MM.1S (cell line): ENCODE measurements at regions not wholly inside any gene's neighbourhood (a gene's known extent, or its start where the extent isn't known, plus 50 kb on each side); places are given as distances from the start of the nearest gene placed in this dataset.

Source experiments
- DNase-seq: peaks from one replicate; pipeline ENCODE4 v3.0.0-alpha.2; 2015
- H2AFZ ChIP-seq: fragments of 300-600 bp; sonication (generic); 2 replicates; pipeline ENCODE4 v1.6.0; 2016; ENCODE audit warnings: antibody characterized with exemption, low read length
- H3F3A ChIP-seq: fragments of 300-600 bp; sonication (generic); 2 replicates; pipeline ENCODE4 v1.6.1; 2016; ENCODE audit warnings: mild to moderate bottlenecking, antibody characterized with exemption, low read length, moderate library complexity, mixed read lengths; ENCODE audit not compliant: insufficient read depth
- H3K27ac ChIP-seq: fragments of 300-600 bp; sonication (generic); 2 replicates; pipeline ENCODE4 v1.5.1; 2016; ENCODE audit warnings: mild to moderate bottlenecking, low read length
- H3K27me3 ChIP-seq: fragments of 300-600 bp; sonication (generic); replicated peaks from 2 replicates; pipeline ENCODE4 v1.6.0; 2016; ENCODE audit warnings: low read length; ENCODE audit not compliant: insufficient read depth
- H3K36me3 ChIP-seq: fragments of 300-600 bp; sonication (generic); replicated peaks from 2 replicates; pipeline ENCODE4 v1.6.1; 2016; ENCODE audit warnings: mild to moderate bottlenecking, low read length, mixed read lengths; ENCODE audit not compliant: insufficient read depth
- H3K4me1 ChIP-seq: fragments of 300-600 bp; sonication (generic); 2 replicates; pipeline ENCODE4 v1.6.1; 2016; ENCODE audit warnings: low read length, mixed read lengths
- H3K4me2 ChIP-seq: fragments of 300-600 bp; sonication (generic); 2 replicates; pipeline ENCODE4 v1.6.0; 2016; ENCODE audit warnings: low read depth, low read length
- H3K4me3 ChIP-seq: fragments of 300-600 bp; sonication (generic); 2 replicates; pipeline ENCODE4 v1.5.1; 2016; ENCODE audit warnings: low read length, mixed read lengths
- H3K79me2 ChIP-seq: fragments of 300-600 bp; sonication (generic); 2 replicates; pipeline ENCODE4 v1.6.1; 2016; ENCODE audit warnings: mixed run types, low read length, mixed read lengths
- H3K9ac ChIP-seq: fragments of 300-600 bp; sonication (generic); 2 replicates; pipeline ENCODE4 v1.6.1; 2016; ENCODE audit warnings: low read length, mixed read lengths
- H3K9me2 ChIP-seq: fragments of 300-600 bp; sonication (generic); replicated peaks from 2 replicates; pipeline ENCODE4 v1.6.1; 2016; ENCODE audit warnings: mild to moderate bottlenecking, low read length, mixed read lengths; ENCODE audit not compliant: insufficient read depth
- H3K9me3 ChIP-seq: fragments of 300-600 bp; sonication (generic); replicated peaks from 2 replicates; pipeline ENCODE4 v1.6.1; 2016; ENCODE audit warnings: mild to moderate bottlenecking, low read length, mixed read lengths; ENCODE audit not compliant: insufficient read depth
- H4K20me1 ChIP-seq: fragments of 300-600 bp; sonication (generic); 2 replicates; pipeline ENCODE4 v1.6.1; 2016; ENCODE audit warnings: mild to moderate bottlenecking, low read length, moderate library complexity, mixed read lengths; ENCODE audit not compliant: insufficient read depth
- CTCF ChIP-seq: fragments of 300-600 bp; sonication (generic); IDR thresholded peaks from 2 replicates; pipeline ENCODE4 v1.5.1; 2016; ENCODE audit warnings: antibody characterized with exemption, low read length, mixed read lengths
- EZH2 ChIP-seq: fragments of 300-600 bp; sonication (generic); optimal IDR thresholded peaks from 2 replicates; pipeline ENCODE3; 2017; ENCODE audit warnings: low read depth, mild to moderate bottlenecking, antibody characterized with exemption, low read length, mixed read lengths
- EZH2phosphoT487 ChIP-seq: fragments of 300-600 bp; sonication (generic); IDR thresholded peaks from 2 replicates; pipeline ENCODE4 v1.6.1; 2018; ENCODE audit warnings: antibody characterized with exemption, low read length

GRCh38 chr1:168848051-168848450 lies 119.0 kb upstream of the DPT start:
- Histone ChIP-seq H3K9ac (no peak overlapping the region), H3K4me1 (no peaks in the 10 kb centered on the region), H4K20me1 (no peaks in the 10 kb centered on the region), H3K27me3 (no peaks in the 10 kb centered on the region), H3K9me3 (no peaks in the 10 kb centered on the region), H3K79me2 (no peaks in the 10 kb centered on the region), H3F3A (no peaks in the 10 kb centered on the region), H3K9me2 (no peaks in the 10 kb centered on the region), H3K4me3 (no peak overlapping the region), H3K27ac (no peak overlapping the region), H2AFZ (no peak overlapping the region), H3K36me3 (no peaks in the 10 kb centered on the region), H3K4me2 (no peak overlapping the region)
- DNase-seq: no peak
- TF ChIP-seq EZH2phosphoT487 (no peak), EZH2 (no peak), CTCF (no peak)

- no peak overlapping the region for H3K27ac ChIP-seq
These were observed 132.5 kb upstream of the DPT start for GRCh38 chr1:168861421-168862004.

DNA sequence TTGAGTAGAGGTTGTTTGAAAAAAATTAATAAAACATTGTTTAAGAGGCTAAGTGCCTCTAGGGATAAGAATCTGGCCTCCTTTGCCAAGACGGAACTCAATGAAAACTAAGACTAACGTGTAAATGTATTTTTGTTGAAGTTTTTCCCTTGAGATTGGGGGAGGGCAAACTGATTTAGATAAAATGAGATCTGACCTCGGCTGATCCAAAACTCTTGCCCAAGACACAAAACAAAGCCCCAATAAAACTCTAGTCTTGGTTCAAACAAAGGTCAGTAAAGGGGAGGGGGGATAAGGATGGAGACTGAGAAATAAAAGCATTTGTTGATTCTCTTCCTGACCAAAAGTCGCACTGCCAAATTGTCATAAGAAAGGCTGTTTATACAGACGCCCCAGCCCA lies 134.8 kb upstream of the DPT start:
- no peaks in the 10 kb centered on the region for H3K9me3 ChIP-seq
- no peak overlapping the region for H3K27ac ChIP-seq
- no peak for DNase-seq
- H3K79me2 ChIP-seq: no peaks in the 10 kb centered on the region
- no peak overlapping the region for H3K4me2 ChIP-seq
- no peaks in the 10 kb centered on the region for H3K9me2 ChIP-seq
- no peaks in the 10 kb centered on the region for H3F3A ChIP-seq
- H2AFZ ChIP-seq: no peak overlapping the region
- no peaks in the 10 kb centered on the region for H3K4me1 ChIP-seq
- H4K20me1 ChIP-seq: no peaks in the 10 kb centered on the region
- H3K9ac ChIP-seq: no peak overlapping the region
- TF ChIP-seq CTCF: no peak
- H3K36me3 ChIP-seq: no peaks in the 10 kb centered on the region
- H3K4me3 ChIP-seq: no peak overlapping the region
- no peaks in the 10 kb centered on the region for H3K27me3 ChIP-seq

More at GRCh38 chr1:168861421-168862004, 132.5 kb upstream of the DPT start:
- Histone ChIP-seq H2AFZ (no peak overlapping the region), H3K9ac (no peak overlapping the region), H3K4me3 (no peak overlapping the region), H3K4me2 (no peak overlapping the region), H3K9me3 (no peaks in the 10 kb centered on the region), H3K27me3 (no peaks in the 10 kb centered on the region), H3F3A (no peaks in the 10 kb centered on the region), H3K9me2 (no peaks in the 10 kb centered on the region), H3K79me2 (no peaks in the 10 kb centered on the region), H3K36me3 (no peaks in the 10 kb centered on the region), H4K20me1 (no peaks in the 10 kb centered on the region), H3K4me1 (no peaks in the 10 kb centered on the region)
- TF ChIP-seq EZH2phosphoT487: no peak
- no peak for TF ChIP-seq EZH2
- no peak for DNase-seq

DNA sequence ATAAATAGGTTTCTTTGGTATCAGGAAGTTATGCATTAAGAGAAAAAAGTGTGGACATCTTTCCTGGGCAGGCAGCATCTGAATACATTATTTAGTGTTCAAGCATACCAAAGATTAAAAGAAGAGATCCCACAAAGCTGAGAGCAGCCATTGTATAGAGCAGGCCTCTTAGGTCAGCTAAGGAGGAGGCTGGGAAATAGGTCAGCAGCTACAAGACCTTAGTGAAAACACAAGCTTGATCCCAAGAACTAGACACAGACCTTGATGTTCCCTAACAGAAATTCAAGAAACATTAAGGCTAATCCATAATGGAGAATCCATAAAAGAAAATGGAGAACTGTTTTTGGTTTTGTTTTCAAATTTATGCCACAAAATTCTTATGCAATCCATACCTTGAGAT lies 135.3 kb upstream of the DPT start:
- Histone ChIP-seq H2AFZ (no peak overlapping the region), H3K4me2 (no peak overlapping the region), H3K79me2 (no peaks in the 10 kb centered on the region), H3K27me3 (no peaks in the 10 kb centered on the region), H4K20me1 (no peaks in the 10 kb centered on the region), H3K4me3 (no peak overlapping the region), H3K27ac (no peak overlapping the region), H3K9me2 (no peaks in the 10 kb centered on the region), H3F3A (no peaks in the 10 kb centered on the region), H3K9ac (no peak overlapping the region), H3K4me1 (no peaks in the 10 kb centered on the region), H3K36me3 (no peaks in the 10 kb centered on the region), H3K9me3 (no peaks in the 10 kb centered on the region)
- DNase-seq: no peak
- no peak for TF ChIP-seq CTCF
- TF ChIP-seq EZH2phosphoT487: no peak
- TF ChIP-seq EZH2: no peak
